NCI-H1417 treated with DMSO at 0.1 percent for 48 hours (cell line): ENCODE measurements at regions not wholly inside any gene's neighbourhood (a gene's known extent, or its start where the extent isn't known, plus 50 kb on each side); places are given as distances from the start of the nearest gene placed in this dataset.

Experiments
- DNase-seq: peaks from one replicate; lab custom pipeline; 2025; lab: John Stamatoyannopoulos, UW

- no peak for DNase-seq
Measured at GRCh38 chr14:97655169-97655948, 858.2 kb downstream of the VRK1 start.

GRCh38 chr14:97657609-97658008, 860.4 kb downstream of the VRK1 start:
- no peak for DNase-seq

- DNase-seq, result no peak
Measured at GRCh38 chr14:97687944-97688630, 890.9 kb downstream of the VRK1 start.

DNA sequence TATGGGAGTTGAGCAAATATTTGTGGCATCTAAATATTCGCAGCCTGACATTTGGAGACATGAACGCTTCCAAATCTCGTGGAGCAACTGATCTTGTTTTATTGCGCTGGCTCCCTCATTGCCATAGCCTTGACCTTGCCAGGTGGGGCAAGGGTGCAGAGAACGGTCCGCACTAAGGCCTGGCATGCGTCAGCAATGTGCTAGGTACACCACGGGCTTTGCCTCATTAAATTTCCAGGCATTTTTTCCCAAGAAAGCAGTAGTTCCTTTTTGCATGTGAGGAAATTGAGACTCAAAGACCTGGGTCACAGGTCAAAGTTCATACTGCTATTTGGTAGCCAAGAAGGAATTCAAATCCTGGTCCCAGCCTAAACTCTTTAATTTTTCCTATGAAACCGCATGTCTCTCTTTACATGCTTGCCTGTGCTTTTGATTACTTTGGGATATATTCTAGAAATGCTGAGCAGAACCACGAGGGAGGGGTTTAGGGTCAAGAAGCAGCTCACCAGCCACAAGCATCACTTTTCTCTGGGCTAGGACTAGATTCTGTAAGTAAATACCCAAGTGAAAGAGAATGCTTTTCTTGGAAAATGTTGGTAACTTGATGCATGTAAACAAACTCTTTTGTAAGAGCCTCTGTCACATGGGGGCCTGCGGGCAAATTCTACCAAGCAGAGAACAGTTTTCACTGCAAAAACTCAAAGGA, 891.6 kb downstream of the VRK1 start:
- no peak for DNase-seq

DNA sequence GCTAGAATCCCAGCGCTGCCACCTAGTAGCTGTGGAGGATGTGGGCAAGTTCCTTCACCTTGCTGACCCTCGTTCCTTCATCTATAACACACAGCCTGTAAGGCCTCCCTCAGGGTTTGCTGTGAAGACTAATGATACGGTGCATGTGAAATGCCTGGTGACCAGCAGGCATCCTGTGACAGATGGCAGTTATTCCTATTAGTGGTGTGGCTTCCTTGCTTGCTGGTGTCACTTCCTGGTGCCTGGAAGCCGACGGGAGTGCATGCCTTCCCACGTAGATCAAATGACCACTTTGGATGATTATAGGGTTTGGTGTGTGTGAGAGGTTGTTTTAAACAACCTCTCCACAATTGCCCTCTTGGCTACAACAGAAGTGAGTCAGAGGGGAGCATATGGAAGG, 894.9 kb downstream of the VRK1 start:
- DNase-seq, result peak; percentile 61

GRCh38 chr14:97695456-97695981, 898.3 kb downstream of the VRK1 start:
- DNase-seq, result no peak

DNA sequence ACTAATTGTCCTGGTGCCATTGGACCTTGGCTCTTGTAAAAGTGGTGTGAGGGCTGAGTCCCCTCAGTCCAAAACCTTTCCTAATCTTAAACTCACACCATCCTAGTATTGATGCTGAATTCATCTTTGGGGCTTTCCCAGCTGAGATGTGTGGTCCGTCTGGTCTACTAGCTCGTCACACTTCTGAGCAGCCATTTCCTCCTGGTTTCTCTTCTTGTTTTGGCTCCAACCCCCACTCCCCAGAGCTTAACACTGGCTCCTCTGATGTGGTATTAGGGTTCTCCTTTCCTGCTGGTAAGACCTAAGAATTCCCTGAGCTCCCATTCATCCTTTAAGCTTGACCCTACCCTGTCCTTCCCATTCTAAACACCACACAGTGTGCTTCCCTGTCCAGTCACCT, 900.6 kb downstream of the VRK1 start:
- no peak for DNase-seq

DNA sequence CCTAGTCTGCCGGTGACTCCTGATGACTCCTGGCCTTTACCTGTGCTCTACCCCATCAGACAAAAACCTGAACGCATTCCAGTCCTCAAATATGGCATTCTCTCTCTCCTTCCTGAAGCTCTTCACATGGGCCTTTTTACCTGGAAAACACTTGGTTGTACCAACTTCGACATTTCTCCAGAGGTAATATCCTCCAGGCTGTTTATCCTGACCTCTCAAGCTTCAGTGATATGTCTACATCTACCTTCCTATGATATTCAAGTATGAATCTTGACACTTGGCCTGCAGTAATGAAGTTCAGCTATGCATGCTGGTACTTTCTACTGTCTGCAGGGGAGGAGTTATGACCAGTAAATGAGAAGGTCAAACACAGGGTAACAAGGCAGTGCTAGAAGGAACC, 901.8 kb downstream of the VRK1 start:
- DNase-seq, result no peak

- DNase-seq, result no peak
Measured at GRCh38 chr14:97703006-97703760, 906.0 kb downstream of the VRK1 start.

DNA sequence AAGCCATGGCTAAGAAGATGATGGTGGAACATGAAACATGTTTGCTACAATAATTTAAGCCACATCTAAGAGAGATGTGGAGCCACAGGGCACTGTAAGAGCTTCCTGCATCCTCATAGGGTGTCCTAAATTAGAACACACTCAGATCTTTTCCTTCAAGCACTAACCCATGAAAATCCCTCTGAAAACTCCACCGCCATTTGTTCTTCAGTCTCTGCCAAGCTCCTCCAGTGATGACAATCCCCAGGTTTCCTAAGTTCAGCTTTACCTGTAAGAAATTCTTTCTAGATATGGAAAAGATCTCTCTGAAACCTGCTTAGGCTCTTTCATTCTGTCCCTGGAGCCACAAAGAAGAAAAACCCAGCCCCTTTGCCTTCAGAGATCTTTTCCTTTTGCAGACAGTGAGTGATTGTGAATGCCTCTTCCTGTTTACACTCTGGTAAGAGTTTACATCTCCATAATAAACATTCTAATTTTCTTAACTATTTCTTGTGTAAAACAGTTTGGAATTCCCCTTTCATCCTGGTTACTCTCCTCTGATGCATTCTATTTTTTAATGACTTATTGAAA, 907.2 kb downstream of the VRK1 start:
- no peak for DNase-seq

DNA sequence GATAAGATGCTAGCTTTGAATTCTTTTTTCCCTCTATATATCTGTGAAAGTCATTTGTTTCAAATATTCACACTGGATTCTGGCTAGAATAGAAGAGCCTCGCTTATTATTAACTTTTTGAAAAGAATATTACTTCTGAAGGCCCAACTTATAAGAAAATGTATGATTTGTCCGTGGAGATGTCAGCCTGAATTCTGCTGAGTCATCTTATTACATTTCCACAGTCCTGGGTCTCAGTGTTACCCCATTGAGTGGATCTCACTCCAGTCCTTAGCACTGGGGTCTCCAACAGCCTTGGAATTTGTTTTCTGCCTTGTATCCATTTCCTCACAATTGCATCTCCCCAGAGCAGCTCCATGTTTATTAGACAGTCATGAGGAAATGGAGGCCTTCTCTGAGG, 907.9 kb downstream of the VRK1 start:
- no peak for DNase-seq

- DNase-seq, result no peak
Measured at GRCh38 chr14:97705976-97706375, 908.8 kb downstream of the VRK1 start.

GRCh38 chr14:97706819-97707218, 909.6 kb downstream of the VRK1 start:
- no peak for DNase-seq

DNA sequence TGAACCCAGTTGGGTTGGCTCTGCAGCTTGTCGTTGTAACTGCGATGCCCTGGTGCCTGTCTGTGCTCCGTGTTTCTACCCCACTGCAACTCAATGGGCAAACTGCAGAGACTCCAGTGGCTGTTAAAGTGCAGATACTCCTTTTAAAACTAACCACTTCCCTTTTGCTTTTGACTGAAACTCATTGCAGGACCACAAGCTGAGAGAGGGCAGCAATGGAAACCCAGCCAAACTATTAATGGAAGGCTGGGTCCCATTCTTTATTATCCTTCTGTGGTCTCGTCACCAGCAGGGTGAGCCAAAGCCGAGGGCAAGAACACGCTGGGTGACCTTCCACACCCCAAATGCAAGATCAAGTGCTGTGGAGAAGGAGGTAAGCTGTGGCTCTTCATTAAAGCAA, 910.4 kb downstream of the VRK1 start:
- no peak for DNase-seq

GRCh38 chr14:97709552-97709951, 912.4 kb downstream of the VRK1 start:
- DNase-seq, result no peak

DNA sequence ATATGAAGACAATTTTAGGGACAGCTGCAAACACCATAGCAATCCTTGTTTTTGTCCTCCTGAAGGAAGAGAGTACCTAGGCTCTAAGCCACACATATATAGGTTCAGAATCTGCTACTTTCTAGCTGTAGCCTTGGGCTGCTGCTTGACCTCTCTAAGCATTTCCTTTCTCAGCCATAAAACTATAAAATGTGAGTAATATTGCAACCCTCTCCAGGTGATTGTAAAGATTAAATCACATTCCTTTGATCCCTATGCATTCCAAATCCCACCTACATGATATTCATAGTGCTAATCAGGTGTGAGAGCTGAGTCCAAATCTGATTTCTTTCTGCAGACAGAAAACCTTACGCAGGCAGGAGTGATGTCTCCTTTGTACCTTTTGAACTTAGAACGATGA, 913.5 kb downstream of the VRK1 start:
- DNase-seq, result no peak

DNA sequence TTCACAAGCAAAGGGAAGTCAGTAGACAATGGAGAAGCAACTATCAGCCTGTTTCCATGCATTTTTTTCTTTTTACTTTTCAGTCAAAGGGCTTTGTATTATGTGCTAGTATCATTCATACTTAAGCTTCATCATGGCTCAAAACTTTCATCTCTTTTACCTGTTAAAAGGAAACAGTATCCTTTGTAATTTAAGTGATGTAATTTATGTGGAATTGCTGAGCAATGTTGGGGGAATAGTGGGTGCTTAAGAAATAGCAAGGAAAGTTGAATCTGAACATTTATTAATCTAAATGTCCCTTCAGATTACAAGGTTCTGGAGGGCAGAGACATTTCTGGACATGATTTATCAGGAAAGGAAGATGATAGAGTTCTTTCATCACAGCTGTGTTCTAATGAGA, 915.3 kb downstream of the VRK1 start:
- DNase-seq, result no peak

DNA sequence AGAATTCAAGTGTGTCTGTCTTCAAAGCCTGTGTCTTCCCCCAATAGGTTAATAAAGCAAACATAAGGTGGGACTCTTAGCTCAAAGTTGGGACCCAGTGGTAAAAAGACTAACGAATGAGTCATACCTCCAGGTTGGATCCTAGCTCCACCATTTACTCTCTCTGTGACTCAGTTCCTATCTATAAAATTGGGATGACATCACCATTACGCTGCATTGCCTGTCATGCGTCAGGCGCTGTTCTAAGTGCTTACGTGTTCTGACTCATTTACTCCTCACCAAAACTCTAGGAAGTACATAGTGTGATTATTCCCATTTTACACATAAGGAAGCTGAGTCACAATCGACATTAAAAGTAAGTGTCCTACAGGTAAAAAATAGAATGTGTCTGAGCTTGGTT, 915.8 kb downstream of the VRK1 start:
- DNase-seq, result no peak

- no peak for DNase-seq
Measured at GRCh38 chr14:97718886-97719442, 921.8 kb downstream of the VRK1 start.

DNA sequence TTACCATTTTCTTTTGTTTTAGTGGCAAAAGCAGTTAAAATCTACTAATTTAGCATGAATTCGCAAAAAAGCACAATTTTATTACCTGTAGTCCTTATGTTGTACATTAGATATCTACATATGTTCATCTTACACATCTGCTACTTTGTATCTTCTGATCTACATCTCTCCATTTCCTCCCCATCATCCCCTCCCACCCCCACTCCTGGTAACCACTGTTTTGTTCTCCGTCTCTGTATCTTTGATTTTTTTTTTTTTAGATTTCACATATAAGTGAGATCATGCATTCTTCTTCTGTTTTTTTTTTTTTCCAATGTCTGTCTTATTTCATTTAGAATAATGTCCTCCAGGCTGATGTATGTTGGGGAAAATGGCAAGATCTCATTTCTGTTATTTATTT, 922.7 kb downstream of the VRK1 start:
- DNase-seq, result no peak

DNA sequence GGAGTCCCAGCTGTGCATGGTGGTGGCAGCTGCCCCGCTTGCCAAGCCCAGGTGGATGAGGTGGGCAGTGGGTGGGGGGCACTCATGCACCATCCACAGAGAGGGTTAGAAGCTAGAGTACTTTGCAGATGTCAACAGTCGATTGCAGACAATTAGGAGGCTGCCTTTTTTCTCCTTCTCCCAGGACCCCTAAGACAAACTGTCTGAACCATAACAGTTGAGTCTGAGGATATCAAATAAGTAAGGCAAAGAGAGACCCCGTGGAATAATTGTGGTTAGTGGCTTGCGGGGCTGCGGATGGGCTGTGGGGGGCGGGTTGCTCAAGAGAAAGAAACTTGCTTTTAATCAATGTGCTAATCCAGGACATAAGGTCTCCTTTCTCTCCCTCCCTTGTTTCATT, 926.2 kb downstream of the VRK1 start:
- DNase-seq, result no peak
